Vagina (tissue), 2 donors: ENCODE measurements at regions not wholly inside any gene's neighbourhood (a gene's known extent, or its start where the extent isn't known, plus 50 kb on each side); places are given as distances from the start of the nearest gene placed in this dataset.

Experiments
- CTCF ChIP-seq, 3 experiments: fragments of 450-650 bp in 2 of 3; fragments of 200-600 bp in 1 of 3; sonication (generic) in 1 of 3; IDR thresholded peaks; one replicate each; pipeline ENCODE4 v1.5.1; 2017 to 2019; ENCODE audit warnings: antibody characterized with exemption in 3 of 3, mild to moderate bottlenecking in 2 of 3, moderate library complexity in 2 of 3
- POLR2A ChIP-seq, 2 donors: fragments of 450-650 bp; IDR thresholded peaks; one replicate each; pipeline ENCODE4 v1.6.1; 2017; ENCODE audit warnings: antibody characterized with exemption in 2 of 2, mild to moderate bottlenecking in 2 of 2, moderate library complexity in 2 of 2
- POLR2AphosphoS5 ChIP-seq, 2 donors: sonication (generic); formaldehyde crosslinking; IDR thresholded peaks; one replicate each; pipeline ENCODE4 v1.9.0; 2017; ENCODE audit warnings: antibody characterized with exemption in 2 of 2, mild to moderate bottlenecking in 2 of 2, low read depth in 1 of 2; ENCODE audit not compliant: insufficient read depth in 1 of 2

GRCh38 chr5:38709678-38710306, 136.0 kb upstream of the OSMR start:
- TF ChIP-seq POLR2AphosphoS5 (IDR thresholded peaks at IDR 0.05; ENCODE audit: insufficient read depth in 1 of 2, low read depth in 1 of 2): no peak
- TF ChIP-seq POLR2A (IDR thresholded peaks at IDR 0.05): no peak
- TF ChIP-seq CTCF (IDR thresholded peaks at IDR 0.05): no peak
